GM21717 (cell line): ENCODE measurements at regions not wholly inside any gene's neighbourhood (a gene's known extent, or its start where the extent isn't known, plus 50 kb on each side); places are given as distances from the start of the nearest gene placed in this dataset.

Source experiments
- ATAC-seq: cut with Tn5 transposase; IDR thresholded peaks from one replicate; pipeline ENCODE4 v1.9.1; 2021; ENCODE audit warnings: mild to moderate bottlenecking, moderate library complexity; ENCODE audit not compliant: unreplicated experiment

GRCh38 chr3:153313302-153313965, 151.4 kb downstream of the RAP2B start:
- no peak for ATAC-seq

- ATAC-seq = no peak
These were observed 152.0 kb downstream of the RAP2B start for GRCh38 chr3:153314038-153314437.

- ATAC-seq = no peak
These were observed 153.8 kb downstream of the RAP2B start for GRCh38 chr3:153315781-153316180.

GRCh38 chr3:153319705-153320554, 157.9 kb downstream of the RAP2B start:
- ATAC-seq = peak; percentile 73

GRCh38 chr3:153320585-153321128, 158.6 kb downstream of the RAP2B start:
- no peak for ATAC-seq

- ATAC-seq = no peak
These were observed 166.7 kb downstream of the RAP2B start for GRCh38 chr3:153328690-153329089.

- ATAC-seq = no peak
These were observed 168.9 kb downstream of the RAP2B start for GRCh38 chr3:153330901-153331300.

- no peak for ATAC-seq
These were observed 169.7 kb downstream of the RAP2B start for GRCh38 chr3:153331676-153332075.

- ATAC-seq = no peak
These were observed 172.5 kb downstream of the RAP2B start for GRCh38 chr3:153334558-153334957.

GRCh38 chr3:153337369-153337768, 175.3 kb downstream of the RAP2B start:
- ATAC-seq = no peak

- no peak for ATAC-seq
These were observed 176.5 kb downstream of the RAP2B start for GRCh38 chr3:153338487-153338886.

- no peak for ATAC-seq
These were observed 177.0 kb downstream of the RAP2B start for GRCh38 chr3:153339065-153339464.

- ATAC-seq = no peak
These were observed 182.2 kb downstream of the RAP2B start for GRCh38 chr3:153343988-153344782.

GRCh38 chr3:153348457-153349107, 186.6 kb downstream of the RAP2B start:
- no peak for ATAC-seq

- peak; percentile 62 for ATAC-seq
These were observed 187.1 kb downstream of the RAP2B start for GRCh38 chr3:153349108-153349499.

- ATAC-seq = no peak
These were observed 188.4 kb downstream of the RAP2B start for GRCh38 chr3:153350420-153350819.

GRCh38 chr3:153354641-153355040, 192.6 kb downstream of the RAP2B start:
- no peak for ATAC-seq

- no peak for ATAC-seq
These were observed 193.5 kb downstream of the RAP2B start for GRCh38 chr3:153355559-153355958.

- no peak for ATAC-seq
These were observed 194.9 kb downstream of the RAP2B start for GRCh38 chr3:153356908-153357307.

- ATAC-seq = no peak
These were observed 195.4 kb downstream of the RAP2B start for GRCh38 chr3:153357436-153357835.
